PC-9 (cell line): ENCODE measurements at regions not wholly inside any gene's neighbourhood (a gene's known extent, or its start where the extent isn't known, plus 50 kb on each side); places are given as distances from the start of the nearest gene placed in this dataset.

Experiments used
- BruUV-seq: library from RNA; stranded (reverse); fragments of 400-500 nt; replicated peaks from 2 replicates; lab custom pipeline; 2021; lab: Mats Ljungman, UMichigan
- CTCF ChIA-PET: fragments of 300-600 bp; sonication (Branson Sonifier 250); formaldehyde crosslinking; loops from one replicate; lab custom pipeline; 2022; ENCODE audit warnings: antibody characterized with exemption; lab: Charles Lee
- POLR2A ChIA-PET: fragments of 300-600 bp; sonication (Branson Sonifier 250); formaldehyde crosslinking; loops from one replicate; lab custom pipeline; 2022; ENCODE audit warnings: antibody characterized with exemption; ENCODE audit not compliant: unreplicated experiment; lab: Charles Lee
- DNase-seq, 2 experiments: peaks; one replicate each; pipeline versions ENCODE4 v3.0.0 to v3.0.0-alpha.2; 2015 to 2022; ENCODE audit warnings: mixed read lengths in 1 of 2
- H2AFZ ChIP-seq: fragments of 200-600 bp; sonication (generic); 2 replicates; pipeline ENCODE4 v1.8.1; 2017; ENCODE audit warnings: antibody characterized with exemption
- H3F3A ChIP-seq: fragments of 200-600 bp; sonication (generic); 2 replicates; pipeline ENCODE4 v1.8.1; 2017; ENCODE audit warnings: antibody characterized with exemption, mild to moderate bottlenecking, low read depth; ENCODE audit not compliant: insufficient read depth
- H3K27ac ChIP-seq: fragments of 200-600 bp; sonication (generic); 2 replicates; pipeline ENCODE4 v1.6.1; 2016; ENCODE audit warnings: mixed run types
- H3K27me3 ChIP-seq: fragments of 200-600 bp; sonication (generic); 2 replicates; pipeline ENCODE4 v1.6.1; 2016; ENCODE audit warnings: low read depth, mixed run types; ENCODE audit not compliant: insufficient read depth
- H3K36me3 ChIP-seq: fragments of 200-600 bp; sonication (generic); 2 replicates; pipeline ENCODE4 v1.6.1; 2016; ENCODE audit warnings: low read depth, mixed run types
- H3K4me1 ChIP-seq: fragments of 200-600 bp; sonication (generic); replicated peaks from 2 replicates; pipeline ENCODE4 v1.6.1; 2016; ENCODE audit warnings: mixed run types; ENCODE audit not compliant: insufficient read depth
- H3K4me2 ChIP-seq: fragments of 200-600 bp; sonication (generic); 2 replicates; pipeline ENCODE4 v1.6.1; 2017; ENCODE audit warnings: mixed run types
- H3K4me3 ChIP-seq: fragments of 200-600 bp; sonication (generic); 2 replicates; pipeline ENCODE4 v1.6.1; 2016; ENCODE audit warnings: mixed run types
- H3K79me2 ChIP-seq: fragments of 200-600 bp; sonication (generic); 2 replicates; pipeline ENCODE4 v1.6.1; 2017; ENCODE audit warnings: low read depth, mixed run types
- H3K9me2 ChIP-seq: fragments of 200-600 bp; sonication (generic); 2 replicates; pipeline ENCODE4 v1.8.1; 2017; ENCODE audit warnings: mild to moderate bottlenecking; ENCODE audit not compliant: insufficient read depth
- H3K9me3 ChIP-seq: fragments of 200-600 bp; sonication (generic); 2 replicates; pipeline ENCODE4 v1.8.1; 2016; ENCODE audit warnings: low read depth; ENCODE audit not compliant: insufficient read depth
- H4K20me1 ChIP-seq: fragments of 200-600 bp; sonication (generic); 2 replicates; pipeline ENCODE4 v1.8.1; 2017; ENCODE audit not compliant: insufficient read depth
- EZH2 ChIP-seq: fragments of 200-600 bp; sonication (generic); IDR thresholded peaks from 2 replicates; pipeline ENCODE4 v1.8.0; 2017; ENCODE audit warnings: antibody characterized with exemption, low read depth
- intact Hi-C: fragments of 100-400 bp; cut with micrococcal nuclease; formaldehyde crosslinking; loops from one replicate; pipeline ENCODE4 v1.10.0; 2022; ENCODE audit not compliant: unreplicated experiment
- TF ChIP-seq, protein P1 (sequence below): fragments of 200-600 bp; sonication (generic); conservative IDR thresholded peaks from 2 replicates; pipeline ENCODE4 v1.6.1; 2017; ENCODE audit warnings: mixed run types, antibody characterized with exemption, mild to moderate bottlenecking, moderate library complexity

DNA sequence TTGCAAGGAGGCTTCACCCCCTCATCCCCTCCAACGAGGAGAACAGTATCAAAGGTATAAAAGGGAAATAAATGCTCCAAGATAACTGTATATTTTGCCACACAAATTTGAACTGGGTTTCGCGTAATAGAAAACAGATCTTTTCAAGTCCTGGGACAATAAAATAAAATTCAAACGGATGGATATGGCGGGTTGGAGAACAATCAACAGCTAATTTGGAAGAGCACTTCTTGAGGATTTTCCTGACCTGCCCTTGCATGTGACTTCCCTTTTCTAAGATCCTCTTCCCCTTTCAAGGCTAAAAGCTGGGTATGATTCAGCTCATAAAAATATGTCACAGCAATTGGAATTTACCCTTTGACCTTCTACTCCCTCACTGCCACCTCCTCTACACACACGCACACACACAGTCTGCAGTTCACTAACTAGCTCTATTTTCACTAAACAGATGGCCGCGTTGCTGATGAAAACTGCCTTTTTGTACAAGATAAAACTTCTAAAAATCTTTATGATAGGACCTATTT, 386.9 kb downstream of the FIGN start:
- peak overlapping the region; percentile 50; the same call in 1 of the 2 replicates for H3K4me3 ChIP-seq
- intact Hi-C loops, result loop anchor here (1.0 to 10.0 kb wide), 11 partner anchors 224 to 1194 kb away; partner anchors contain the start of gene FIGN
- H3K79me2 ChIP-seq, result no peaks in the 10 kb centered on the region
- TF ChIP-seq, protein P1, sequence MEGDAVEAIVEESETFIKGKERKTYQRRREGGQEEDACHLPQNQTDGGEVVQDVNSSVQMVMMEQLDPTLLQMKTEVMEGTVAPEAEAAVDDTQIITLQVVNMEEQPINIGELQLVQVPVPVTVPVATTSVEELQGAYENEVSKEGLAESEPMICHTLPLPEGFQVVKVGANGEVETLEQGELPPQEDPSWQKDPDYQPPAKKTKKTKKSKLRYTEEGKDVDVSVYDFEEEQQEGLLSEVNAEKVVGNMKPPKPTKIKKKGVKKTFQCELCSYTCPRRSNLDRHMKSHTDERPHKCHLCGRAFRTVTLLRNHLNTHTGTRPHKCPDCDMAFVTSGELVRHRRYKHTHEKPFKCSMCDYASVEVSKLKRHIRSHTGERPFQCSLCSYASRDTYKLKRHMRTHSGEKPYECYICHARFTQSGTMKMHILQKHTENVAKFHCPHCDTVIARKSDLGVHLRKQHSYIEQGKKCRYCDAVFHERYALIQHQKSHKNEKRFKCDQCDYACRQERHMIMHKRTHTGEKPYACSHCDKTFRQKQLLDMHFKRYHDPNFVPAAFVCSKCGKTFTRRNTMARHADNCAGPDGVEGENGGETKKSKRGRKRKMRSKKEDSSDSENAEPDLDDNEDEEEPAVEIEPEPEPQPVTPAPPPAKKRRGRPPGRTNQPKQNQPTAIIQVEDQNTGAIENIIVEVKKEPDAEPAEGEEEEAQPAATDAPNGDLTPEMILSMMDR, result no peak
- TF ChIP-seq EZH2, result no peak
- H3K27ac ChIP-seq, result peak overlapping the region; percentile 49
- H2AFZ ChIP-seq, result peak overlapping the region; percentile 81; the same call in 1 of the 2 replicates
- CTCF ChIA-PET, result interaction anchor here (0.7 to 0.8 kb wide), 2 partner anchors 385 to 1040 kb away, joined by 3 read pairs; no protein-coding TSS in a partner anchor
- peak; percentile 30 to 83 for DNase-seq
- no peaks in the 10 kb centered on the region for H4K20me1 ChIP-seq
- no peaks in the 10 kb centered on the region for H3K27me3 ChIP-seq
- 0 out of 2 replicates have a peak, but pooled peaks cover 5% of the 10 kb centered on the region for H3F3A ChIP-seq
- POLR2A ChIA-PET, result interaction anchor here (0.6 kb wide), 2 partner anchors 647 to 998 kb away, joined by 4 to 9 read pairs; no protein-coding TSS in a partner anchor
- H3K36me3 ChIP-seq, result no peaks in the 10 kb centered on the region
- peaks cover 13% of the 10 kb centered on the region for H3K4me1 ChIP-seq
- H3K4me2 ChIP-seq, result peak overlapping the region; percentile 65
- BruUV-seq, result no TSS peak
- no peaks in the 10 kb centered on the region; the same call in 1 of the 2 replicates for H3K9me3 ChIP-seq
- H3K9me2 ChIP-seq, result no peaks in the 10 kb centered on the region

DNA sequence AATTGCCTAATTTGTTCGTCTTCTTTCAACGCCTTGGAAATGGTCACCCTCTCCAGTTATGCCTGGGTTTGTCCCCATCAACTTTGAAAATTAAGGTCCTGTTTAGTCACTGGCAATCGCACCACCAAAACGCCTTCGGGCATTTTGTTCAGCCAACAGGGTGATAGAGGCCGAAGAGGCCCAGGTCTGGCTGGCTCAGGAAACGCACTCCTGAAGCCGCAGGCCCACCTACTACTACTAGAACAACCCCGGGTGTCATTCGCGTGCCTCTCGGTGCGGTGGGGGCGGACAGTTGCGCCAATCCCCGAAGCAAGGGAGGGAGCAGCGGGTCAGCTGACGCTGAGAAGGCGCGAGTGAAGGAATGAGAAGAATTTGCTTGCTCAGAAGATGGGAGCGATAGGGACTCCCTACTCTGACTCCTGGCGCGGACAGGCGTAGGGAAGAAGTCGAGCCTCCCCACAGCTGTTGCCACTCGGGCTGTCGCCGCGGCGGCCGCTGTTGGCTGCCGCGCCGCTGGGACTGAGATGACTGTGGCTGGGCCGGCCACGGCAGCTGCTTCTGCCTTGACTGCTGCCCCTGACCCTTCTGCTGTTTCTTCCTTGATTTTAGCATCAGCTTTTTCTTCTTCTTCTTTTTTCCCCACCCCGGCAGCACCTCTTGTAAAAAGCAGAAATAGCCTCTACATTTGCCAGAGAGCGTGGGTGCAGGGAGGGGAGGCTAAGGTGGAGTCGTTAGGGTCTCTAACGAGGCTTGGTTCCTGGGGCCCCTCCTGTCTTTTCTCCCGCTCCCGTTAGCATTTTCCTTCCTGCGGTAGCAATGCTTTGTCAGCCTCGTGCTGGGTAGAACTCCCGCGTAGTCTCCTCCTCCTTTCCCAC, 387.6 kb downstream of the FIGN start:
- CTCF ChIA-PET, result interaction anchor here (0.6 to 0.8 kb wide), 2 partner anchors 579 to 1040 kb away, joined by 3 to 5 read pairs; no protein-coding TSS in a partner anchor
- Histone ChIP-seq H3K9me3 (no peaks in the 10 kb centered on the region; the same call in 1 of the 2 replicates), H3K36me3 (no peaks in the 10 kb centered on the region), H3K4me3 (peak overlapping the region; percentile 50; the same call in 1 of the 2 replicates), H3K4me2 (peak overlapping the region; percentile 65), H3K27me3 (no peaks in the 10 kb centered on the region), H3K79me2 (no peaks in the 10 kb centered on the region), H3K27ac (peak overlapping the region; percentile 49), H4K20me1 (no peaks in the 10 kb centered on the region), H3F3A (0 out of 2 replicates have a peak, but pooled peaks cover 5% of the 10 kb centered on the region), H3K9me2 (no peaks in the 10 kb centered on the region), H3K4me1 (peaks cover 13% of the 10 kb centered on the region), H2AFZ (peak overlapping the region; percentile 81)
- TF ChIP-seq, protein P1, result no peak
- TF ChIP-seq EZH2, result no peak
- TSS peak; percentile 93 for BruUV-seq
- POLR2A ChIA-PET, result interaction anchor here (0.6 kb wide), 3 partner anchors 647 to 1190 kb away, joined by 3 to 9 read pairs (median 4); no protein-coding TSS in a partner anchor
- peak; percentile 85 to 87 for DNase-seq
- intact Hi-C loops, result loop anchor here (1.0 to 10.0 kb wide), 12 partner anchors 155 to 1195 kb away; partner anchors contain the start of gene FIGN
